ENCODE measurements at regions not wholly inside any gene's neighbourhood (a gene's known extent, or its start where the extent isn't known, plus 50 kb on each side); places are given as distances from the start of the nearest gene placed in this dataset.

- TF ChIP-seq, protein P1, sequence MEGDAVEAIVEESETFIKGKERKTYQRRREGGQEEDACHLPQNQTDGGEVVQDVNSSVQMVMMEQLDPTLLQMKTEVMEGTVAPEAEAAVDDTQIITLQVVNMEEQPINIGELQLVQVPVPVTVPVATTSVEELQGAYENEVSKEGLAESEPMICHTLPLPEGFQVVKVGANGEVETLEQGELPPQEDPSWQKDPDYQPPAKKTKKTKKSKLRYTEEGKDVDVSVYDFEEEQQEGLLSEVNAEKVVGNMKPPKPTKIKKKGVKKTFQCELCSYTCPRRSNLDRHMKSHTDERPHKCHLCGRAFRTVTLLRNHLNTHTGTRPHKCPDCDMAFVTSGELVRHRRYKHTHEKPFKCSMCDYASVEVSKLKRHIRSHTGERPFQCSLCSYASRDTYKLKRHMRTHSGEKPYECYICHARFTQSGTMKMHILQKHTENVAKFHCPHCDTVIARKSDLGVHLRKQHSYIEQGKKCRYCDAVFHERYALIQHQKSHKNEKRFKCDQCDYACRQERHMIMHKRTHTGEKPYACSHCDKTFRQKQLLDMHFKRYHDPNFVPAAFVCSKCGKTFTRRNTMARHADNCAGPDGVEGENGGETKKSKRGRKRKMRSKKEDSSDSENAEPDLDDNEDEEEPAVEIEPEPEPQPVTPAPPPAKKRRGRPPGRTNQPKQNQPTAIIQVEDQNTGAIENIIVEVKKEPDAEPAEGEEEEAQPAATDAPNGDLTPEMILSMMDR (IDR thresholded peaks at IDR 0.05; ENCODE audit: control extremely low read depth in 1 of 3, insufficient read depth in 1 of 3, low read depth in 1 of 3, low read length in 3 of 3) = no peak
- TF ChIP-seq EZH2 (IDR thresholded peaks at IDR 0.05; ENCODE audit: low read depth, low read length, severe bottlenecking) (no peak), ASH2L (IDR thresholded peaks at IDR 0.05; ENCODE audit: low read length) (no peak), EP300 (IDR thresholded peaks at IDR 0.05; ENCODE audit: borderline replicate concordance in 1 of 2, low read depth in 2 of 2, low read length in 2 of 2) (no peak), CHD2 (IDR thresholded peaks at IDR 0.05; ENCODE audit: low read length) (no peak), HDAC2 (IDR thresholded peaks at IDR 0.05; ENCODE audit: borderline replicate concordance in 1 of 2, low read depth in 2 of 2, low read length in 2 of 2) (no peak), JUND (IDR thresholded peaks at IDR 0.05; ENCODE audit: low read length) (no peak), TAF1 (IDR thresholded peaks at IDR 0.05; ENCODE audit: low read depth, low read length) (no peak), POLR2A (IDR thresholded peaks at IDR 0.05; ENCODE audit: control extremely low read depth in 1 of 2, low read depth in 2 of 2, low read length in 2 of 2) (no peak), POLR2AphosphoS5 (IDR thresholded peaks at IDR 0.05; ENCODE audit: low read depth, low read length) (no peak)
- TF ChIP-seq, protein P2, sequence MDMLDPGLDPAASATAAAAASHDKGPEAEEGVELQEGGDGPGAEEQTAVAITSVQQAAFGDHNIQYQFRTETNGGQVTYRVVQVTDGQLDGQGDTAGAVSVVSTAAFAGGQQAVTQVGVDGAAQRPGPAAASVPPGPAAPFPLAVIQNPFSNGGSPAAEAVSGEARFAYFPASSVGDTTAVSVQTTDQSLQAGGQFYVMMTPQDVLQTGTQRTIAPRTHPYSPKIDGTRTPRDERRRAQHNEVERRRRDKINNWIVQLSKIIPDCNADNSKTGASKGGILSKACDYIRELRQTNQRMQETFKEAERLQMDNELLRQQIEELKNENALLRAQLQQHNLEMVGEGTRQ (IDR thresholded peaks at IDR 0.05; ENCODE audit: low read length) = no peak
These were observed 739.7 kb upstream of the DDX18 start for GRCh38 chr2:117074756-117075155.
